ENCODE measurements at regions not wholly inside any gene's neighbourhood (a gene's known extent, or its start where the extent isn't known, plus 50 kb on each side); places are given as distances from the start of the nearest gene placed in this dataset.

DNA sequence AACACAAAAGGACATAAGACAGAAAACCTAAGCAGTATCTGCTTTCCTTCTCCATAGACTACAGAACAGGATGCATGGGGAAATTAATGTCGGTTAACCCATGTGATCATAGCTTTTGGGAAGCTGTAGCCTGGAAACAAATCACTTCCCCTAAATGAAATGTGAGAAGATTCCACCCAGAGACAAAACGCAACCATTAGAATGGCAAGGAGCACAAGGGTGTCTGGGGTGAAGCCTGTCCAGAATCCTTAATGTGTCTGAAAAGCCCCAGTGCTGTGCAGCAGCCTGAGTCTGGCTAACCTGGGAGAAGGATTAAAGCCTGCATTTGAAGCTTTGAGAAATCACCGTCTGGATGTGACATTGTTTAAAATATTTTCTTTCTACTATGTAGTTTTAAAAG lies 213.3 kb downstream of the ANKRD50 start:
- Histone ChIP-seq H3K4me1 (no peaks in the 10 kb centered on the region), H3K9me3 (replicated peaks) (no peaks in the 10 kb centered on the region), H3K4me3 (no peak overlapping the region), H3K36me3 (no peaks in the 10 kb centered on the region), H3K27me3 (ENCODE audit: low read depth) (no peaks in the 10 kb centered on the region), H3K27ac (replicated peaks) (no peak overlapping the region)
- DNase-seq: no peak
- TF ChIP-seq, protein P1, sequence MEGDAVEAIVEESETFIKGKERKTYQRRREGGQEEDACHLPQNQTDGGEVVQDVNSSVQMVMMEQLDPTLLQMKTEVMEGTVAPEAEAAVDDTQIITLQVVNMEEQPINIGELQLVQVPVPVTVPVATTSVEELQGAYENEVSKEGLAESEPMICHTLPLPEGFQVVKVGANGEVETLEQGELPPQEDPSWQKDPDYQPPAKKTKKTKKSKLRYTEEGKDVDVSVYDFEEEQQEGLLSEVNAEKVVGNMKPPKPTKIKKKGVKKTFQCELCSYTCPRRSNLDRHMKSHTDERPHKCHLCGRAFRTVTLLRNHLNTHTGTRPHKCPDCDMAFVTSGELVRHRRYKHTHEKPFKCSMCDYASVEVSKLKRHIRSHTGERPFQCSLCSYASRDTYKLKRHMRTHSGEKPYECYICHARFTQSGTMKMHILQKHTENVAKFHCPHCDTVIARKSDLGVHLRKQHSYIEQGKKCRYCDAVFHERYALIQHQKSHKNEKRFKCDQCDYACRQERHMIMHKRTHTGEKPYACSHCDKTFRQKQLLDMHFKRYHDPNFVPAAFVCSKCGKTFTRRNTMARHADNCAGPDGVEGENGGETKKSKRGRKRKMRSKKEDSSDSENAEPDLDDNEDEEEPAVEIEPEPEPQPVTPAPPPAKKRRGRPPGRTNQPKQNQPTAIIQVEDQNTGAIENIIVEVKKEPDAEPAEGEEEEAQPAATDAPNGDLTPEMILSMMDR (IDR thresholded peaks at IDR 0.05; ENCODE audit: borderline replicate concordance): no peak
- intact Hi-C loops (cut with micrococcal nuclease): no loop called here

DNA sequence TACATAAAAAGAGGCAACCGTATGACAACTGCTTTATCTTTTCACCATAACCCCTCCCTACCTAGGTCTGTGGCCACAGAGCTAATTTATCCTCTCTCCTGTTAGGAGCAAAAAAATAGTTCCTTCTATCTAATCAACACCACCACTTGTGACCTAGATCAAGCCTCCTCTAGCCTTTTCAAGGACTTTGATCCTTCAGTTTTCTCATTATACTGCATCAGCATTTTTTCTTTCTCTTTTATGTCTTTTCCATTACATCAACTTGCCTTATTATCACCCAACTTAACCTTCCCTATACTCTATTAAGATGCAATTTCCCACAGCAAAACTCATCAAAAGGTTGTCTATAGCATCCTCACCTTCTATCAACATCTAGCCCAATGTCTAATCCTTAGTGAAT lies 211.0 kb downstream of the ANKRD50 start:
- Histone ChIP-seq H3K27me3 (ENCODE audit: low read depth) (no peaks in the 10 kb centered on the region), H3K4me1 (no peaks in the 10 kb centered on the region), H3K9me3 (replicated peaks) (no peaks in the 10 kb centered on the region), H3K27ac (replicated peaks) (no peak overlapping the region), H3K4me3 (no peak overlapping the region), H3K36me3 (no peaks in the 10 kb centered on the region)
- TF ChIP-seq, protein P1 (IDR thresholded peaks at IDR 0.05; ENCODE audit: borderline replicate concordance): no peak
- intact Hi-C loops (cut with micrococcal nuclease): no loop called here
- no peak for DNase-seq

DNA sequence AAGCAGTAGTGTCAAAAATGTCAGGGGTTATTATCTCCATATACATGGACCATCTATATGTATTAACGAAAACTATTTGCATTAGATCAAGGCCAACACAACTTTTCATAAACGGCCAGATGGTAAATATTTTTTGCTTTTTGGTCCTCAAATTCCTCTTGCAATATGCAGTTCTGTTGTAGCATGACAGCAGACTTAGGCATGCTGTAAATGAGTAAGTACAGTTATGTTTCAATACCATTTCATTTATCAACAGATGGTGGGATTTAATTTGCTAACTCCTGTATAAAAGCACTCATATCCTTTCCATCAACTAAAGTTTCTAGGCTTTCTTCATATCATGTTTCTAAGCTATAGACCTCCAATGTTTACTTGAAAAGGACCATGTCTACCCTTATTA lies 208.1 kb downstream of the ANKRD50 start:
- intact Hi-C loops (cut with micrococcal nuclease): no loop called here
- no peak overlapping the region for H3K4me3 ChIP-seq

DNA sequence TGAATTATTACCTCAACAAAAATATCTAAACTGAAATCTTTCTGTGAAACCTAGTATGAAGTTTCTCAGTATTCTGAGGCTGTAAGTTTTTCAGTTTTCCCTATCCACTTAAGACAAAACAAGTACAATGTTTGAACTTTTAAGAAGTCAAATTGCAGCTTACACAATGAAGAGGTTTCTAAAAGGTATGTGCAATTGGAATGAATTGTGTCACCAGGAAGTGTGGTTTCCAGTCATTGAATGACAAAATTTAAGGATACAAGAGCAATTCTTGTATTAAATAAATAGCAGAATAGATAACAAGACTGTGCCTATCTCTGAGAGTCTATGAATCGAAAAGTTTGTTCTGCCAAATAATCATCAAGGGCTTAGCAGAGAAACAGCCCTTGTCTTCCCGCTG lies 207.3 kb downstream of the ANKRD50 start:
- no peaks in the 10 kb centered on the region for H3K27me3 ChIP-seq (ENCODE audit: low read depth)
- H3K4me1 ChIP-seq: peaks cover 3% of the 10 kb centered on the region
- no peak overlapping the region for H3K27ac ChIP-seq (replicated peaks)
- H3K9me3 ChIP-seq (replicated peaks): no peaks in the 10 kb centered on the region
- no peak for DNase-seq
- TF ChIP-seq, protein P1 (IDR thresholded peaks at IDR 0.05; ENCODE audit: borderline replicate concordance): no peak
- intact Hi-C loops (cut with micrococcal nuclease): no loop called here
- no peak overlapping the region for H3K4me3 ChIP-seq
- no peaks in the 10 kb centered on the region for H3K36me3 ChIP-seq

More for the DNA sequence above, 208.1 kb downstream of the ANKRD50 start:
- Histone ChIP-seq H3K36me3 (no peaks in the 10 kb centered on the region), H3K27ac (replicated peaks) (no peak overlapping the region), H3K4me1 (peaks cover 3% of the 10 kb centered on the region), H3K9me3 (replicated peaks) (no peaks in the 10 kb centered on the region), H3K27me3 (ENCODE audit: low read depth) (no peaks in the 10 kb centered on the region)
- TF ChIP-seq, protein P1 (IDR thresholded peaks at IDR 0.05; ENCODE audit: borderline replicate concordance): no peak
- DNase-seq: no peak

DNA sequence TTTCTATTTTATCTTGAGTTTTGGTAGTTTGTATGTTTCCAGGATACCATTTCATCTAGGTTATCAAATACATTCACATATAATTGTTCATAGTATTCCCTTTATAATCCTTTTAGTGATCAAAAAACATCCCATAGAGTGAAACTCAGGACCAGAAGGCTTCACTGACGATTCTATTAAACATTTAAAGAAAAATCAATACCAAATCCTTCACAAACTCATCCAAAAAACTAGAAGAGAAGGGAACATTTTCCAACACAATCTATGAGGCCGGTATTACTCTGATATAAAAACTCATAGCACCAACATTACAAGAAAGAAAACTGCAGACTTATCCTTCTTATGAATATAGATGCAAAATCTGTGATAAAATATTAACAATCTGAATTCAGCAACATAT lies 203.4 kb downstream of the ANKRD50 start:
- Histone ChIP-seq H3K4me3 (no peak overlapping the region), H3K27me3 (ENCODE audit: low read depth) (no peaks in the 10 kb centered on the region), H3K9me3 (replicated peaks) (no peaks in the 10 kb centered on the region), H3K27ac (replicated peaks) (no peak overlapping the region), H3K36me3 (no peaks in the 10 kb centered on the region), H3K4me1 (peaks cover 3% of the 10 kb centered on the region)
- intact Hi-C loops (cut with micrococcal nuclease): no loop called here
- TF ChIP-seq, protein P1 (IDR thresholded peaks at IDR 0.05; ENCODE audit: borderline replicate concordance): no peak
- no peak for DNase-seq

DNA sequence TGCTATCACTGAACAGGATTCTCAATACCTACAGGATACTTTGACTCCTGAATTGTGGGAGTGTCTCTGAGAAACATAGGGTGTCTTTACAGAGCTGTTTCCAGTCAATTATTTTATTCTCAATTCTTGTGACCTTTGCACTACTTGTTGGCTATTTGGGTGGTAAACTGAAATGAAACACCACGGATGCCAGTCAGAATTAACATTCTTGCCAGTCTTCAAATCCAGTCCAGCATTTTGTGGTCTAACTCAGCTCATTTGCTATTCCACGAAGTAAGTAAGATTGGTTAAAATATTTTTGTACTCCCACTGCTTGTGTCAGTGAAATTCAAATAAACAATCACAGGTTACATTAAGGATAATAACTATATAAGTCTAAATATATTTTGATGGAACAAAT lies 197.9 kb downstream of the ANKRD50 start:
- TF ChIP-seq, protein P1 (IDR thresholded peaks at IDR 0.05; ENCODE audit: borderline replicate concordance): no peak
- Histone ChIP-seq H3K27me3 (ENCODE audit: low read depth) (no peaks in the 10 kb centered on the region), H3K36me3 (no peaks in the 10 kb centered on the region), H3K9me3 (replicated peaks) (no peaks in the 10 kb centered on the region), H3K4me3 (no peak overlapping the region), H3K4me1 (no peaks in the 10 kb centered on the region), H3K27ac (replicated peaks) (no peak overlapping the region)
- no peak for DNase-seq
- intact Hi-C loops (cut with micrococcal nuclease): no loop called here

Data from left ventricle myocardium inferior (tissue), 1 donor.